H9 (cell line): ENCODE measurements at regions not wholly inside any gene's neighbourhood (a gene's known extent, or its start where the extent isn't known, plus 50 kb on each side); places are given as distances from the start of the nearest gene placed in this dataset.

Experiments used
- DNase-seq: peaks from one replicate; pipeline ENCODE4 v3.0.0-alpha.2; 2017
- H2AFZ ChIP-seq: one replicate; pipeline ENCODE4 v1.6.1; 2013; ENCODE audit warnings: mild to moderate bottlenecking, low read length, control low read depth, moderate library complexity
- H2AK5ac ChIP-seq: 2 replicates; pipeline ENCODE4 v1.6.1; 2013; ENCODE audit warnings: low read length, control low read depth, mixed read lengths; ENCODE audit not compliant: insufficient read length
- H2BK120ac ChIP-seq: one replicate; pipeline ENCODE4 v1.6.1; 2013; ENCODE audit warnings: low read depth, mild to moderate bottlenecking, low read length, control low read depth, inconsistent platforms; ENCODE audit not compliant: poor library complexity, severe bottlenecking
- H2BK12ac ChIP-seq: 2 replicates; pipeline ENCODE4 v1.6.1; 2013; ENCODE audit warnings: low read length, control low read depth, mixed read lengths, low read depth; ENCODE audit not compliant: insufficient read length
- H2BK15ac ChIP-seq: 2 replicates; pipeline ENCODE4 v1.6.1; 2013; ENCODE audit warnings: low read depth, low read length, control low read depth
- H2BK20ac ChIP-seq: one replicate; pipeline ENCODE4 v1.6.1; 2013; ENCODE audit warnings: low read depth, mild to moderate bottlenecking, low read length, control low read depth, inconsistent platforms; ENCODE audit not compliant: poor library complexity, severe bottlenecking
- H2BK5ac ChIP-seq: 2 replicates; pipeline ENCODE4 v1.6.1; 2013; ENCODE audit warnings: low read length, control low read depth, mixed read lengths; ENCODE audit not compliant: insufficient read length
- H3K14ac ChIP-seq: 2 replicates; pipeline ENCODE4 v1.6.1; 2013; ENCODE audit warnings: low read length, control low read depth; ENCODE audit not compliant: insufficient read depth
- H3K18ac ChIP-seq: 2 replicates; pipeline ENCODE4 v1.6.1; 2013; ENCODE audit warnings: low read depth, mild to moderate bottlenecking, mixed read lengths, low read length, control low read depth; ENCODE audit not compliant: insufficient read length
- H3K23ac ChIP-seq: 2 replicates; pipeline ENCODE4 v1.6.1; 2013; ENCODE audit warnings: low read length, control low read depth, mixed read lengths, low read depth; ENCODE audit not compliant: insufficient read length
- H3K23me2 ChIP-seq: 2 replicates; pipeline ENCODE4 v1.6.1; 2013; ENCODE audit warnings: low read depth, mild to moderate bottlenecking, mixed read lengths, low read length, control low read depth; ENCODE audit not compliant: insufficient read length, poor library complexity, severe bottlenecking
- H3K27ac ChIP-seq: 2 replicates; pipeline ENCODE4 v1.5.1; 2013; ENCODE audit warnings: low read length, control low read depth, mixed read lengths, low read depth; ENCODE audit not compliant: insufficient read length
- H3K27me3 ChIP-seq: 2 replicates; pipeline ENCODE4 v1.6.1; 2013; ENCODE audit warnings: low read length, control low read depth, inconsistent platforms; ENCODE audit not compliant: insufficient read depth
- H3K4ac ChIP-seq: 2 replicates; pipeline ENCODE4 v1.6.1; 2013; ENCODE audit warnings: low read depth, mild to moderate bottlenecking, control low read depth, inconsistent platforms, low read length, moderate library complexity
- H3K4me1 ChIP-seq: 2 replicates; pipeline ENCODE4 v1.6.1; 2013; ENCODE audit warnings: low read length, control low read depth, inconsistent platforms; ENCODE audit not compliant: insufficient read depth
- H3K4me2 ChIP-seq: 2 replicates; pipeline ENCODE4 v1.6.1; 2013; ENCODE audit warnings: low read length, control low read depth, mixed read lengths; ENCODE audit not compliant: insufficient read length, insufficient read depth
- H3K56ac ChIP-seq: 2 replicates; pipeline ENCODE4 v1.6.1; 2013; ENCODE audit warnings: low read depth, mild to moderate bottlenecking, mixed read lengths, low read length, control low read depth; ENCODE audit not compliant: insufficient read length
- H3K79me1 ChIP-seq: 2 replicates; pipeline ENCODE4 v1.6.1; 2013; ENCODE audit warnings: low read depth, mild to moderate bottlenecking, moderate library complexity, low read length, control low read depth, inconsistent platforms; ENCODE audit not compliant: insufficient read depth, poor library complexity, severe bottlenecking
- H3K79me2 ChIP-seq: 2 replicates; pipeline ENCODE4 v1.6.1; 2013; ENCODE audit warnings: low read length, control low read depth, inconsistent platforms; ENCODE audit not compliant: insufficient read depth
- H3K9ac ChIP-seq: 2 replicates; pipeline ENCODE4 v1.6.1; 2013; ENCODE audit warnings: low read length, control low read depth, mixed read lengths; ENCODE audit not compliant: insufficient read length; ENCODE audit errors: extremely low read depth
- H3K9me3 ChIP-seq: one replicate; pipeline ENCODE4 v1.6.1; 2013; ENCODE audit warnings: low read depth, low read length, inconsistent platforms; ENCODE audit not compliant: control insufficient read depth
- H3T11ph ChIP-seq: one replicate; pipeline ENCODE4 v1.6.1; 2013; ENCODE audit warnings: mild to moderate bottlenecking, low read length, control low read depth, inconsistent platforms
- H4K20me1 ChIP-seq: one replicate; pipeline ENCODE4 v1.6.1; 2013; ENCODE audit not compliant: control insufficient read depth, insufficient read length, insufficient read depth
- H4K5ac ChIP-seq: 2 replicates; pipeline ENCODE4 v1.6.1; 2013; ENCODE audit warnings: low read depth, mild to moderate bottlenecking, mixed read lengths, low read length, control low read depth; ENCODE audit not compliant: insufficient read length
- H4K8ac ChIP-seq: replicated peaks from 2 replicates; pipeline ENCODE4 v1.6.1; 2013; ENCODE audit warnings: low read length, control low read depth, mixed read lengths, low read depth; ENCODE audit not compliant: insufficient read length
- H4K91ac ChIP-seq: 2 replicates; pipeline ENCODE4 v1.6.1; 2013; ENCODE audit warnings: low read depth, mild to moderate bottlenecking, moderate library complexity, mixed read lengths, low read length, control low read depth; ENCODE audit not compliant: insufficient read length
- H3K27ac Mint-ChIP-seq, 3 experiments: 2 replicates in 2 of 3; 3 replicates in 1 of 3; pipeline ENCODE4 v1.8.0; 2020 to 2021; ENCODE audit warnings: mixed read lengths in 3 of 3, mild to moderate bottlenecking in 1 of 3, moderate library complexity in 1 of 3
- H3K27me3 Mint-ChIP-seq: 2 replicates; pipeline ENCODE4 v1.8.0; 2021; ENCODE audit warnings: low read depth, mild to moderate bottlenecking, moderate library complexity, mixed read lengths
- H3K36me3 Mint-ChIP-seq, 3 experiments: 2 replicates in 2 of 3; 3 replicates in 1 of 3; pipeline ENCODE4 v1.8.0; 2020 to 2021; ENCODE audit warnings: low read depth in 3 of 3, mixed read lengths in 3 of 3; ENCODE audit not compliant: insufficient read depth in 1 of 3
- H3K4me1 Mint-ChIP-seq, 2 experiments: 2 replicates each; pipeline ENCODE4 v1.8.0; 2020; ENCODE audit warnings: mixed read lengths in 2 of 2
- H3K4me3 Mint-ChIP-seq, 2 experiments: 2 replicates in 1 of 2; 3 replicates in 1 of 2; pipeline ENCODE4 v1.8.0; 2020 to 2021; ENCODE audit warnings: mild to moderate bottlenecking in 2 of 2, mixed read lengths in 2 of 2, moderate library complexity in 1 of 2
- H3K9me3 Mint-ChIP-seq, 2 experiments: 2 replicates in 1 of 2; 3 replicates in 1 of 2; pipeline ENCODE4 v1.8.0; 2020; ENCODE audit warnings: mild to moderate bottlenecking in 2 of 2, mixed read lengths in 2 of 2, moderate library complexity in 1 of 2
- CTCF ChIP-seq: fragments of 200-600 bp; sonication (generic); conservative IDR thresholded peaks from 3 replicates; pipeline ENCODE4 v1.8.0; 2021; ENCODE audit warnings: antibody characterized with exemption, mild to moderate bottlenecking
- WGBS: extraction: QIAGEN DNeasy Blood & Tissue Kit; methylation state at CpG from one replicate; pipeline ENCODE4 v1.1.7; 2013; ENCODE audit warnings: missing lambda C conversion rate, low lambda C conversion rate, mixed read lengths; ENCODE audit not compliant: insufficient read length; ENCODE audit errors: extremely low coverage; 5-methylcytosine and 5-hydroxymethylcytosine counted together

- Histone ChIP-seq H3K9me3 (no peaks in the 10 kb centered on the region), H3K79me2 (no peaks in the 10 kb centered on the region), H3K18ac (no peak overlapping the region), H4K91ac (no peak overlapping the region), H3K9ac (no peak overlapping the region), H4K8ac (no peak overlapping the region), H3K23ac (no peak overlapping the region), H3K4me2 (no peak overlapping the region), H2BK12ac (no peak overlapping the region), H3K4ac (no peak overlapping the region), H2AK5ac (no peak overlapping the region), H4K5ac (no peak overlapping the region), H3T11ph (no peak overlapping the region), H3K14ac (no peak overlapping the region), H2AFZ (no peak overlapping the region), H3K27me3 (no peaks in the 10 kb centered on the region), H2BK120ac (no peak overlapping the region), H2BK5ac (no peak overlapping the region), H3K79me1 (no peaks in the 10 kb centered on the region), H4K20me1 (no peaks in the 10 kb centered on the region), H3K4me1 (no peaks in the 10 kb centered on the region), H2BK20ac (no peak overlapping the region), H3K56ac (no peak overlapping the region), H2BK15ac (no peak overlapping the region), H3K27ac (no peak overlapping the region), H3K23me2 (no peaks in the 10 kb centered on the region)
- no peak for DNase-seq
- Mint-ChIP-seq H3K4me1 (peaks cover 19 to 46% of the 10 kb centered on the region in 2 experiments), H3K4me3 (no peak overlapping the region), H3K36me3 (peaks cover 19 to 24% (median 20%) of the 10 kb centered on the region in 3 experiments; a peak in 6 of 7 replicates), H3K27ac (no peak overlapping the region; a peak in 1 of 7 replicates), H3K27me3 (no peaks in the 10 kb centered on the region), H3K9me3 (peaks cover 4 to 5% of the 10 kb centered on the region in 2 experiments; a peak in 4 of 5 replicates)
- WGBS = no CpG with 5 or more reads among the region's 5 CpGs
- TF ChIP-seq CTCF = no peak
Measured at GRCh38 chrX:16458208-16458607, 191.8 kb upstream of the S100G start.
